Central memory CD4-positive, alpha-beta T cell (primary cell): ENCODE measurements at regions not wholly inside any gene's neighbourhood (a gene's known extent, or its start where the extent isn't known, plus 50 kb on each side); places are given as distances from the start of the nearest gene placed in this dataset.

Source experiments
- DNase-seq: peaks from one replicate; pipeline ENCODE4 v3.0.0; 2022

DNA sequence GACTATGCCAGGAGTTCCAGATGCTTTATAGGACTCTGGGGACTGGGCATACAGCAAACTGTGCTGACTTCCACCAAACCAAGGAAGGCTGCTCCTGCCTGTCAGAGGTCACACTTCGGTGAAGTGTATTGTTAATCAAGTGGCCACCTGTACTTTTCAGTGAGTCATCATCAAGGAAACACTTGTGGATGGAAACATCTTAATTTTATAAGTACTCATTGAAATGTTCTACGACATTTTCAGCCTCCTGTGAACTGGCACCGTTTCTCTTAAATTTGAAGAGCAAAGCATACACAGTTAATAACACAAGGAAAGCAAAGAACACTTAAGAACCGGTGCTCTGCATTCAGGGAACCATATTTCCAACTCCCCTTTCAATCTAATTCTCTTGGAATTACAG lies 801.7 kb upstream of the DPPA4 start:
- DNase-seq = no peak

DNA sequence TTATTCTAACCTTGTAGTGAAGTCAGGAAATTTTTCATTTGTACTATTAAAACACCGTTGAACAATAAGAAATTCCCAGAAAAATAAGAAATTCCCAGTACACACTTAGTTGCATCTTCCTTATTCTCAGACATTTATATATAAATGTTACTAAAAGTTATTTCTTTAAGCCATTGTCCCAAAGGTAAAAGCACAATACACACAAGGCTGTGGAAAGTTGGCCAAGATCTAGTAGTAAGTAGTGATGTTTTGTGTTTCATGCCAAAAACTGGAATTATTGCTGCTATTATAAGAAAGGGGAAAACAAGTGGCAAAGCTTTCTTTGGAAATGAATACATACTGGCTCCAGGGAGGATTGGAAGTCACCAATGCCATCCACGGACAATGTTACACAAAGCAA lies 802.5 kb upstream of the DPPA4 start:
- DNase-seq = no peak

DNA sequence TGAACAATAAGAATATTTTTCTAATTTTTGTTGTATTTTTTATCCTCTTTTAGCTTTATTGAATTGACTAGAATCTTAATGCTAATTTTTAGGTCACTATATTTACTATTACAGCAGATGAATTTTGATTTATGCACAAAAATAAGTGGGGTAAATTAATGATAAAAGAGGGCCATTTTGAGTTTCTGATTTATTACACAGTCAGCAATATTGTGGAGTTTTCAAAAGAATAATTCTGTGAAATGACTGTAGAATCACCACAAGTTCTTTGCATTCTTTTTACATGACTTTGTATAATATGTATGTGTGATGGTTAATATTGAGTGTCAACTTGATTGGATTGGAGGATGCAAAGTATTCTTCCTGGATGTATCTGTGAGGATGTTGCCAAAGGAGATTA lies 812.4 kb upstream of the DPPA4 start:
- DNase-seq = no peak

DNA sequence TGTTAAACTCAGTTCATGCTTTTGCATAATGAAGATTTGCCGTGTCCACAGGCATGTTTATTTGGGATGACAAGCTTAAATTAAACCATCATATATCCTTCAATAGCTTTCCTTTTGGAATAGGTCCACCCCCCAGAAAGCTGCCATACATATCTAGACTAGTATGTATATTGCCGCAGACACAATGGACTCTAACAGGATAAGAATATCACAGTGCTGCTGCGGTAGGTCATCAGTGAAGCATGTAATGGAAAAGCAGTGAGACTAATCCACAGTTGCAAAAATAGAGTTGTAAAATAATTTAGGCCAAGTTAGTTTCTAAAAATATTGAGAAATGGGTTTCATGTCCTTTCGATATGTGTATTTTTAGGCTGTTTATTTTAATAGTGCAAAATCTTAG lies 819.9 kb upstream of the DPPA4 start:
- DNase-seq = no peak

DNA sequence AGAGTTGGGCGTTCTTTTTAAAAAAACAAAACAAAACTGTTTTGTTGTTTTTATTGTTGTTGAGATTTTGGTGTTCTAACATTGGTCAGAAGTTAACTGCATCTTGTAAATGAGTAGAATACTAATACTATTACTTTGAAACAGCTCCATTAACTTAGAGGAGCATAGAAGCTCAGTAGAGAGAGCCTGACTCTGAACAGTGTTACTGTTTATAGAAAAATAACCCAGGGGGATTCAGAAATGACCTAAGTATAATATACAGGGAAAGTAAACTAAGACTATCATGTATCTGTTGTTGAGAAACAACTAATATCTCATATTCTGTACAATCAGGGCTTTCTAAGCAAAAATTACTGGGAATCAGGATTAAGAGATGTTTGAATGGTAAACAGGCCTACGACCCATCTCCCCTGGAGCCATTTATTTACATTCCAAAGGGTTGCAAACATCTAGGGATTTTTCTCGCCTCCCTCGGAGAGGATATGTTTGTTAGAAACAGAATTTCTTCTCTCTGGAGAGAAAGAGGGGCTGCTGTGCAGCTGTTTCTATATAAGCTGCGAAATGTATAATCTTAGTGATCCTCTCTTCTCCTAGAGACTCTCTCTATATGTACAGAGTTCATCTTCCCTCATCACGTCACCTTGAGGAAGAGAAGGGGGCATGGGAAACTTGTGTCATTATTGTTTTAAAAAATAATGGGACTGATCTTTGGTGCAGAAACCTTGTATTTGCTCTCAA lies 827.5 kb upstream of the DPPA4 start:
- DNase-seq = no peak

DNA sequence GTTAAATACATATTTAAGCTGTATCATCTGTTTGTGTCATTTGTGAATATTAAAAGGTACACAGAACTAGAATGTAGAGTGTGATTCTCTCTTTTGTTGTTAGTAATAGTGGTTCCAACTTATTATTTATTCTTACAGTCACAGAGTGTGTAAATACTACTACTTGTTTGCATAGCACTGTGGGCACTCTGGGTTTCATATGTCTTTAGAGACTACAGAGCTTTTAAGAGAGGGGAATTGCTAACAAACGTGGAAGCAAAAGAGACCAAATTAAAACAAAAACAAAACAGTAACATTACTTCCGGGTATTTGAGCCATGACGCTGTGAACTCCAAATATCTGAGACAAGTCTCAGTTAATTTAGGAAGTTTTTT lies 828.0 kb upstream of the DPPA4 start:
- no peak for DNase-seq

DNA sequence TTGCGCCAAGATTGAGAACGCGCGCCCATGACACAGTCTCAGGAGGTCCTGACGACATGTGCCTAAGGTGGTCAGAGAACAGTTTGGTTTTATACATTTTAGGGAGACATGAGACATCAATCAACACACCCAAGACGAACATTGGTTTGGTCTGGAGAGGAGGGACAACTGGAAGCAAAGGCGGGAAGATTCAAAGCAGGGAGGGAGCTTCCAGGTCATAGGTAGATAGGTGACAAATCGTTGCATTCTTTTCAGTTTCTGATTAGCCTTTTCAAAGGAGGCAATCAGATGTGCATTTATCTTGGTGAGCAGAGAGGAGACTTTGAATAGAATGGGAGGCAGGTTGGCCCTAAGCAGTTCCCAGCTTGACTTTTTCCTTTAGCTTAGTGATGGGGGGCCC lies 828.4 kb upstream of the DPPA4 start:
- DNase-seq = no peak

DNA sequence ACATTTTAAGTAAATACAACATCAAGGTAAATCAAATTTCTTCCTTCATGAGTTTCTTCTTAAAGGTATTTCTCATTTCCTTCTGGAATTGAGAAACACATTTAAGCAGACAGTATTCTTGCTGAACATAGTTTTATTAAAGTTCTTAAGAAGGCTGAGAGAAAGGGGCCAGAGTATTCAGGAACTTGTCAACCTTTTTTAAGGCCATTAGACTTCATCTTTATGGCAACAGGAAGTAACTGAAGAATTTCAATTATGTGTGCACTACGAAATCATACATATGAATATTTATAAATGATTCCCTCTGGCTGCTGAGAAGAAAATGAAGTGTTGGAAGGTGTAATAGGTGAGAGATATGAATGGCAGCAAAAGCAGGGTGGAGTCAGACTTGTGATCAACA lies 829.4 kb upstream of the DPPA4 start:
- no peak for DNase-seq

DNA sequence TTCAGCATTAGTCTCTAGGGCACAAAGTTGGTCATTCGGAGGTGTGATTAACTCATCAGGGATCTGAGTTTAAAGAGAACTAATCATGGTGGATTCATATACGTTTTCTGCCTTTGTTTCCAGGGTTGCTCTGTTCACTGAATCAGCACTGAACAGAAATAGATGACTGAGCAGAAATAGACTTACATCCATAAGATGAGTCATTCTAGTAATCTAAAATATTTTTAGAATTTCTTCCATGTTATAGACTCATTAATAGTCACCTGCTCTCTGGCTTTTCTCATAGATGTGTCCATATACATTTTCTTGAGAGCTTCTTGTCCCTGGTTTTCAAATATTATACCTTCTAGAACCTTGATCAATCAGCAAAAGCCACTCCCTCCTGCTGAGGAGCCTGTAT lies 837.6 kb upstream of the DPPA4 start:
- no peak for DNase-seq

DNA sequence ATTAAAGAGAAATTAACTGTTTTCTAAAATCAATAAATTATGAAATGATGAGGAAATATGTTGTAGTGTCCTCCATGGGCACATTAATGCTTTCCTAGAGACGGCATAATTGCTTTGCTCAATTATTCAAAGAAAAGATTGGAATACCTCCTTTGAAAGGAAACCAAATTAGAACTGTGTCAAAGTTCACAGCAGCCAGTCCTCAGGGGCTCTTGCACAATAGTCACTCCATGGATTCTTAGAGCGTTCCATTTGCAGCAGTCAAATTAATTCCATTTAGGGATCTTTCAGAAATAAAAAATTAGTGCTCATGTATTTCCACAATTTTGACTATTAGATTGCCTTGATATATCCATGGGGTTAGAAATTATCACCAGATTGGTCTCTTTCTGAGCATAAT lies 841.6 kb upstream of the DPPA4 start:
- DNase-seq = no peak

DNA sequence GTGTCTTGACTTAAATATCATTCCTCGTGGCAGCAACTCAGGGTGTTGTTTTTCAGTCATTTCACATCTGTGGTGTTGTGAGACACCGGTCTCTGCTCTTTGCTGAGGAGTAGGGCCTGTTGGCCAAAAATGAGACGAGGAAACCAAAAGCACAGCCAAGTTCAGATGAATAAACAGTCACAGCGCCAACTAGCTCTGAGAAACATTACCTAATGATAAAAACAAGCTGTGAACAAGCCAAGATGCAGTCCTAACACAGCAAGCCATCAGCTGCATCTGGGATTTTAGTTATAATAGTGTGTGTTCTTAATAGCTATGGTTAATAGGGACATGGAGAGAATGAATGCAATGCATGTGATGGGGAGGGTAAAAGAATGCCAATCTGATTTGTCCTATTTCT lies 843.4 kb upstream of the DPPA4 start:
- DNase-seq = no peak

DNA sequence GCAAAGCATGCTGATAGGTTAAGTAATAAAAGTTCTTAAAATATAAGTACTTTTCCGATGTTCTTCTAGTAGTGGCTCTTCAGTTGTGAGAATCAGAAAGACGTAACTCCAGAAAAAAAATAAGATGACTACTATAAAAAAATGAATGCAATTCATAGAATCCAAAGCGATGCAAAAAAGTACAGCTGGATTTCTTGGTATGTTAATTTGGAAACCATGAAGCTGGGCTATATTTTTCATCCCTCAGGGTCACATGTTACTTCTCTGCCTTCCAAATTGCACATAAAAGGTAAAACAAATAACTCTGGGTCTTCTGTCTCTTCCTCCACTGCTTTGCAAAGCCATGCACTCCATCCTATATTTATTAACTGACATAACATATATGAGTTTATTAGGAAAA lies 843.9 kb upstream of the DPPA4 start:
- DNase-seq = no peak

DNA sequence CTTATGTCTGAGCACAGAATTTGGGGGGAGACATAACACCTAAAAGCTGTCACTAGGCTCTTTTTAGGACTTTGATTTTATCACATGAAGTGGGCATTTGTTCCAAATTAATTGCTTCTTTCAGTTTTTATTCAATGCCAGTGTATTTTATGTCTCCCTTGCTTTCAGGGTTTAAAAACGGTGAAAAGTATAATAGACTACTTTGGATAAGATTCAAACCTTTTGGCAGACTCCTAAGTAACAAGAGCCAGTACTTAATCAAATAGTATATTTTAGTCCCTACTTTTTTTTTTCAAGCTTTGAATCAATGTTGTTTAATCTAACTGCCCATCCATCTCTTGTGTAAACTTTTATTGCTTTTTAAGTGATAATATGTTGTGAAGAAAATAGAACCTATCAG lies 847.2 kb upstream of the DPPA4 start:
- DNase-seq = no peak

DNA sequence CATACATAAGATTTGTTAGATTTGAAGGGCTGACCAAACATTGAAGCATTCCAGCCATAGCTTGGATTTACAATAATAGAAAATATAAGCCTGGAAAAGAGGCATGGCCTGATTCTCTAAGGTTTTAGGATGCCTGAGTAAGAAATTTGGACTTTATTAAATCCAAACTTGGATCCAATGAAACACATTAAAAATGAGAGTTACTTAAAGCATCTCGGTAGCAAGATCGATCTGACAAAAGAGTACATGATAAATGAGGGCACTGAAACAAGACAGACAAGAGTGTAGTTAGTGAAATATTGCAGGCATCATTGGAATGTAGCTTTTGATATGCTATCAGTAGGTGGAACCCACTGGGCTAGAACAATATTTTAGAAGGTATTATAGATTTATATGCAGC lies 855.7 kb upstream of the DPPA4 start:
- no peak for DNase-seq

DNA sequence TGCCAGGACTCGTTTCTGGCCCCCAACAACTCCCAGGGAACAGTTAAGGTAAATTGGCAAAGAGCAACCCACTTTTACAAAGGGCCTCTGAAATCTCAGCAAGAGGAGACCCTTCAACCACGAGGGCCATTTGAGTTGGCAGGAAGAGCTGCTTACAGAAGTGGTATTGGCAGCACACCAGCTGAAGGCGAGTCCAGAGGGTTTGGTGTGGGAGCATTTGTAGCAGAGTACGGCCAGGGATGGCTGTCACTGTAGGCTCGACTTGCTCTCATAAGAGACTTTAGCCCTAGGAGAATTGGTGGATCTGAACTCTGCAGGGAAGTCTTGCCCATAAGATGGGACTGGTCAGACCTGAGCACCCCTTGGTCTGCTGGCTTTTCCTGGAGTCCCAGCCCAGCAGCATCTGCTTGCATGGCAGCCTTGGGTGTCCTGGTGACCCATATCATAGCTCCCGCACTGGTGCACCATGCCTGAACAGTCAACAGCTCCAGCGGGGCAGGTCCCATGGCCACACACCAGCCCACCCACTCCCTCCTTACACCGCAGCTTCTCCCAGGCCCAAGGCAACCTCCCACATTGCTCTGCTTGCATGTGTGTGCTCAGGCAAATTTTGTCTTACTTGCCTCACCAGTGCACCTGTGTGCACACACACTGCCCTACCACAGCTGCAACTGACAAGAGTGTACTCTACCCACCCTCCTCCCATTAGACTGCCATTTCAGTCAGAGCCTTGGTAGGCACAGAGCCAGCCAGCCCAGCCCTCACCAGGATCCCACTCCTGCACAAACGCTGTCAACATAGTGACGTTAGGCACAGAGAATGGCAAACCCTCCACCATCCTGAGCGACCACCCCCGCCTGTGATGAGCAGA lies 861.6 kb upstream of the DPPA4 start:
- no peak for DNase-seq

DNA sequence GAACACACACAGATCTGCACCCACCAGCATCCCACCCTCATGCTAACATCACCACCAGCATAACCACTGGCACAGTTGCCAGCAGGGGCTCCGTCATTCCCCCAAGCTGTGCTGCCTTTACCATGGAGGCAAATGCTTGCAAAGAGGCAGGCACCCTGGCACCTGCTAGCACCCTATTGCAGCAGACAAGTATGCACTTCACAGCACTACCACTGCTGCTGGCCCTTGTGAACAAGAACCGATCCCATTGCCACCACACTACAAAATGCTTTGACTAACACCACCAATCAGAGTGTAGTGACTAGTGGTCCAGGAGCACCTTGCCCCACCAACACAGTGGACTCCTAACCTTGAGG lies 862.2 kb upstream of the DPPA4 start:
- DNase-seq = no peak

DNA sequence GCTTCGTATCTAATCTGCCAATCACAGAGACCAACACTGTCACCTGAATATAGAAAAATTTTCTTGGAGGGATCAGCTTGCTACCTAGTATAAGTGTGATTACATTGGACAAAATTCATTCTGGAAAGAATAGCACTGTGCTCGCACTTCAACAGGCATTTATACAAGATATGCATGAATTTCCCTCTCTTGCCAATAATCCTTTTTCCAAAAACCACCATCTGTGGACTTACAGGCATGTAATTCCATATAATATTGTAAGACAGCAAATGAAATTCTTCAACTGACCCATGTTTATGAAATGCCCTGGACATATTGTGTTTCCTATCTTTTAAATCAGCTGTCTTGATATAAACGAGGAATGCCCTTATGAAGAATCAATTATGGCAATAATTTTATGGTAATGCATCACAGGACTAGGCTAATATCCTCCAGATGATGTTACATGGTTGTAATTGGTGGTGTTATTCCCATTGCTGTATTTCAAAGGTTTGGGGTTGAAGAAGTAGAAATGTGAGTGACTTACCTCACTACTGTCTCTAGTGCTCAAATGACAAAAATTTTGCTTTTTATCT lies 861.4 kb upstream of the NECTIN3 start:
- DNase-seq = no peak

DNA sequence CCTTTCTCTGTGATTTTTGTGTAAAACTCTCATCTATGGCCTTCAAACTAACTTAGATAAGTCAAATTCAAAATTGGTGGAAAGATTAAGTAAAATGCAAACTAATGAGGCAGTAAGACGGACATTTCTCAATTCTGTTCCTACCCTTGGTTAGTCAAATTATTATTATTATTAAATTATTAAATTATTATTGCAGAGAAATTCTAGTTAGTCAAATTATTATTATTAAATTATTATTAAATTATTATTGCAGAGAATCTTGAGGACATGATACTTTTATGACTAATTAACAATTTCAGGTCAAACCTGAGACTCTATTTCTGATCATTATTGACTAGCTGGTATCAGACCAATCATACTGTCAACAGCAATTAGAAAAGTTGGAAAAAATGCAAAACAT lies 845.0 kb upstream of the NECTIN3 start:
- DNase-seq = no peak

DNA sequence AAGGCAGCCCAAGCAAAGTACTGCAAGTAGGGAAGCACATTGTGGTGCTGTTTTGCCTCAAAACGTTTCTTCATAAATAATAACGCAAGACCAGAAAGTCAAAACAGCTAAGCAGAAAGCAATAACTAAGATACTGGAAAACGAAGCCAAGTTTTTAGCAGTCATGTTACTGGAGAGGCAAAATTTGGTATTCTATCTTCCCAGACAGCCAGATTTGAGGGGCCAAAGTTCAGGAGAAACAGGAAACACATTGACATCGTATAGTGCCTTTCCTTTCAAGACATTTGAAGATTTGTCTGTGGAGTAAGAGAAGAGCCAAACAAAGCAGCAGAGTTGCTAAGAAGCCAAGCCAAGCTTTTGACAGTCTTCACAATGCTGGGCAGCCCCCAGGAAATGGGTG lies 843.6 kb upstream of the NECTIN3 start:
- no peak for DNase-seq

DNA sequence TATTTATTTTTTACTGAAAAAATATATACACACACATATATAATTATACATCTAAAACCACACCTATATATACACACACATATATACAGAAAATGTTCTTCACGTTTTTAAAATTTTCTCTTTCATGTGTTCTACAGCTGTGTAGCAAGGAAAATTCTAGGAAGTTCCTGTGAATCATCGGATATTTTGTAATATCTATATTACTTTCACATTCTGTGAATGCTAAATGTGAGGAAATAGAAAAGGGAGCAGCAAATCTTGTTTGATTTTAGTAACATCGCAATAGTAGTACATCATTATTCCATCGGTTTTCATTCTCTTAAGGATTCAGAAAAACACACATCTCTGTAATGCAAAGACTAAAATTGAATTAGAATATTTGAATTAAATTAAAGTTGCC lies 836.8 kb upstream of the NECTIN3 start:
- no peak for DNase-seq

DNA sequence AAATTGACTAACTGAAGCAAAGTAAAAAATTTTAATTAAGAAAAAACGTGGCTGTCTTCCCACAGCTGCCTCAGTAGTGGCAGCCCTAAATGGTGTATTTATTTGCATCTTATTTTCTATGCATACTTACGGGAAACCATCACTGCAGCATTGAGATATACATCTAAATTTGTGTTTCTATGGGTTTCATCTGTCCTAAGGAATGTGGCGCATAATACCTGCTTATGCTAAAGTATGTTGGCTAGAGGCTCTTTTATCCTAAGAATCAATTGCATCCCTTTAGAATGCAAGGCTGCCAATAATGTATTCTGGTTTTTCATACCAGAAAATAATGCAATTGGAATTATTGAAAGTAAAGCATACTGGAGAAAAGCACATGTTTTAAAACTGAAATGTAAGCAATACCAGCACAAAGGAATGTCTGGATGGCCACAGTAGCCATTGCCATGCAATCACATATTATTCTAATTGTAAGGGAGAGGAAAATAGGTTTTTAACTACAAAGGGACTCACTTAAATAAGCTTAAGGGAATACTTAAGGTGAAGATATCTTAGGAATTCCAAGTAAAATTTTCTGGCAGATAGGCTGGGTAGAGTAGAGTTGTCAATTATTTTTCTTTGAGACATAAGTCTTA lies 834.5 kb upstream of the NECTIN3 start:
- DNase-seq = no peak

DNA sequence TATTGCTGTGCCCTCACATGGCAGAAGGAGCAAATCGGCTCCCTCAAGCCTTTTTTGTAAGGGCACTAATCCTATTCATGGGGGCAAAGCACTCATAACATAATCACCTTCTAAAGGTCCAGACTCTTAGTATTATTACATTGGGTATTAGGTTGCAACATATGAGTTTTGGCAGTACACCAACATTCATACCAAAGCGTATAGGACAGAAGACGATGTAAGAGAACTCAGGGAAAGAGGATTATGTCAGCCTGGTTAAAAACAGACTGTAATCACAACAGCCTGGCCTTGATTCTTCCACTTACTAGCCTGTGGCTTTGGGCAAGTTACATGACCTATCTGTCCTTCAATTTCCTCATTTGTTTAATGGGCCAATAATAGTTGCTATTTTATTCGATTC lies 828.5 kb upstream of the NECTIN3 start:
- DNase-seq = no peak

DNA sequence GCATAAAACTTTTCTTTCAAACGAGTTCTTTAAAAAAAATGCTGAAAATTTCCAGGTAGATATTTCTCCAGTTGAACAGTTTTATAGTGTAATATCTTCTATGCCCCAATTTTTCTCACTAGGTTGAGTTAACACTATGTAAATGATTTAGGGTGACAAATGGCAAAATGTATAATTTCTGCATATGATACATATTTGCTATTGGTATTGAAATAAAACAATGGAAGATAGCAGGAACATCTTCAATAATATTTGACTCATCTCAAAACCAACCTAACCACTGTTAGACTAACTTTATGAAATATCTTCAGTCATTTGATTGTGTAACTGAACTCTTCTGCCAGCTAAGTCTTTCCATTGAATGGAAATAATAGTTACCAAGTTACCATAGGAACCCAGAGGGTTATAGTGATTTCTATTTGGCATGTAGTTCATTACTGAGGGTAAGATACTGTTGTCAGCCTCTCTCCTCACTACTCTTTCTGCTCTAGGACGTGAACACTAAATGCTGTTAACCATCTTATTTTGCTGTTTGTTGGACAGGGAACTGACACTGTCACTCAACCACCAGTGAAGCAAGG lies 824.7 kb upstream of the NECTIN3 start:
- no peak for DNase-seq

DNA sequence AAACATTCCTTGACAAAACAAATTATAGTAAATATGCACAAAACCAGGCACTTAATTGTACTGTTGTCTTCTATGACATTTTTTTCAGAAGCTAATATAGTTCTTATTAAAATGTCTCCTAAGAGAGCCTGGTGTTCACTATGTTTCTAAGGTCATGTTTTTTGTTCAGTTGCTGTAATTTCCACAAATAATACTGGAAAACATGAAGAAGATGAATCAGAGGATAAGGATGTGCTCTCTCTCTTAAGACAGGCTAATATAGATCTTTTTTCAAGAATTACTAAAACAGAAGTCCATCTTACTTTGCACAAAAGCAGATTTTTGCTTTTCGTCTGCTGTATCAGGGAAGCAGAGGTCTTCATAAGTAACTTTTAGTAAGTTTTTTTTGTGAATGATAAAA lies 823.0 kb upstream of the NECTIN3 start:
- no peak for DNase-seq
